Adrenal gland (tissue), 9 donors: ENCODE measurements at regions not wholly inside any gene's neighbourhood (a gene's known extent, or its start where the extent isn't known, plus 50 kb on each side); places are given as distances from the start of the nearest gene placed in this dataset.

ENCODE experiments used
- DNase-seq, 7 donors: peaks; one replicate each; pipeline ENCODE4 v3.0.0-alpha.2; 2019 to 2020
- H3K27ac ChIP-seq, 5 donors: fragments of 200-600 bp; sonication (generic) in 4 of 5; 1 replicate in 3 of 5; 2 replicates in 2 of 5; pipeline versions ENCODE4 v1.5.1 to v1.8.0; 2016 to 2020; ENCODE audit warnings: mild to moderate bottlenecking in 1 of 5
- H3K27me3 ChIP-seq: fragments of 200-600 bp; 2 replicates; pipeline ENCODE4 v1.8.0; 2021
- H3K36me3 ChIP-seq, 2 donors: fragments of 200-600 bp; replicated peaks in 1 of 2; 1 replicate in 1 of 2; 2 replicates in 1 of 2; pipeline versions ENCODE4 v1.5.1 to v1.8.0; 2018 to 2022
- H3K4me1 ChIP-seq, 2 donors: fragments of 200-600 bp; replicated peaks in 1 of 2; 1 replicate in 1 of 2; 2 replicates in 1 of 2; pipeline versions ENCODE4 v1.5.1 to v1.8.0; 2018 to 2021
- H3K4me3 ChIP-seq, 4 donors: fragments of 200-600 bp; sonication (generic) in 3 of 4; one replicate each; pipeline ENCODE4 v1.5.1; 2016 to 2018
- H3K9me3 ChIP-seq, 3 donors: fragments of 200-600 bp; sonication (generic) in 1 of 3; replicated peaks in 1 of 3; 1 replicate in 2 of 3; 2 replicates in 1 of 3; pipeline versions ENCODE4 v1.5.1 to v1.8.0; 2016 to 2021
- CTCF ChIP-seq, 6 experiments: fragments of 450-650 bp in 4 of 6; fragments of 200-600 bp in 2 of 6; sonication (generic) in 1 of 6; IDR thresholded peaks; 1 replicate in 5 of 6; 2 replicates in 1 of 6; pipeline versions ENCODE4 v1.5.1 to v1.8.0; 2016 to 2021; ENCODE audit warnings: antibody characterized with exemption in 6 of 6, mild to moderate bottlenecking in 2 of 6, moderate library complexity in 1 of 6
- POLR2A ChIP-seq, 2 donors: fragments of 450-650 bp; IDR thresholded peaks; one replicate each; pipeline ENCODE4 v1.6.1; 2017; ENCODE audit warnings: antibody characterized with exemption in 2 of 2, mild to moderate bottlenecking in 2 of 2, moderate library complexity in 1 of 2
- WGBS, 4 donors: extraction: QIAGEN DNeasy Blood & Tissue Kit in 2 of 4; methylation state at CpG; one replicate each; pipeline versions ENCODE4 v1.1.5 to v1.1.7; 2013 to 2017; 5-methylcytosine and 5-hydroxymethylcytosine counted together
- intact Hi-C, 2 donors: fragments of 100-400 bp; cut with DNase I; formaldehyde crosslinking; loops; one replicate each; pipeline versions ENCODE4 v1.14.1 to v1.15.0; 2022 to 2023
- donor health status: healthy with polysubstance abuse.
- donor health status: Bipolar disorder and iron deficiency.
- donor health status: DM: yes; HTN: yes; CAD: no.
- donor health status: DM: no; HTN: no; CAD: no.
- donor health status: DM: no; HTN: no; CAD: no.

GRCh38 chr5:24281818-24282217 lies 363.0 kb downstream of the CDH10 start:
- intact Hi-C loops: no loop called here
- WGBS, 4 donors: 43 to 82% (median 53%) methylated on average over 1 of the region's 1 CpG

GRCh38 chr5:24289582-24290335 lies 355.0 kb downstream of the CDH10 start:
- no peaks in the 10 kb centered on the region for H3K27me3 ChIP-seq
- no peaks in the 10 kb centered on the region for H3K4me1 ChIP-seq
- TF ChIP-seq CTCF (IDR thresholded peaks at IDR 0.05) (no peak), POLR2A (IDR thresholded peaks at IDR 0.05) (no peak)
- H3K9me3 ChIP-seq: no peaks in the 10 kb centered on the region
- no peak overlapping the region for H3K27ac ChIP-seq
- DNase-seq: no peak
- intact Hi-C loops: no loop called here
- no peak overlapping the region for H3K4me3 ChIP-seq
- WGBS, 4 donors: 67 to 74% (median 69%) methylated on average over 2 of the region's 2 CpGs
- H3K36me3 ChIP-seq: no peaks in the 10 kb centered on the region

More at GRCh38 chr5:24281818-24282217, 363.0 kb downstream of the CDH10 start:
- TF ChIP-seq POLR2A (IDR thresholded peaks at IDR 0.05) (no peak), CTCF (IDR thresholded peaks at IDR 0.05) (no peak)
- Histone ChIP-seq H3K4me3 (no peak overlapping the region), H3K9me3 (no peaks in the 10 kb centered on the region), H3K27me3 (no peaks in the 10 kb centered on the region), H3K4me1 (no peaks in the 10 kb centered on the region), H3K27ac (no peak overlapping the region), H3K36me3 (no peaks in the 10 kb centered on the region)
- no peak for DNase-seq

- Histone ChIP-seq H3K27me3 (no peaks in the 10 kb centered on the region), H3K27ac (no peak overlapping the region), H3K4me3 (no peak overlapping the region), H3K9me3 (no peaks in the 10 kb centered on the region), H3K4me1 (no peaks in the 10 kb centered on the region), H3K36me3 (no peaks in the 10 kb centered on the region)
- 88 to 97% (median 91%) methylated on average over 1 of the region's 1 CpG for WGBS, 4 donors
- DNase-seq: no peak
- TF ChIP-seq CTCF (IDR thresholded peaks at IDR 0.05): no peak
- TF ChIP-seq POLR2A (IDR thresholded peaks at IDR 0.05): no peak
- intact Hi-C loops: no loop called here
Observed at GRCh38 chr5:24290536-24290935, 354.2 kb downstream of the CDH10 start.

- DNase-seq: no peak
- H3K4me1 ChIP-seq: no peaks in the 10 kb centered on the region
Observed at GRCh38 chr5:24291916-24292315, 352.9 kb downstream of the CDH10 start.

More at GRCh38 chr5:24291916-24292315, 352.9 kb downstream of the CDH10 start:
- WGBS, 4 donors: 75 to 81% (median 78%) methylated on average over 2 of the region's 2 CpGs
- Histone ChIP-seq H3K9me3 (no peaks in the 10 kb centered on the region), H3K36me3 (no peaks in the 10 kb centered on the region), H3K4me3 (no peak overlapping the region), H3K27ac (no peak overlapping the region), H3K27me3 (no peaks in the 10 kb centered on the region)
- intact Hi-C loops: no loop called here
- TF ChIP-seq CTCF (IDR thresholded peaks at IDR 0.05) (no peak), POLR2A (IDR thresholded peaks at IDR 0.05) (no peak)
